IPS DF 4.7 (cell line): ENCODE measurements at regions not wholly inside any gene's neighbourhood (a gene's known extent, or its start where the extent isn't known, plus 50 kb on each side); places are given as distances from the start of the nearest gene placed in this dataset.
"Not testable (repeated sequence)": the region's sequence is repeated elsewhere in the genome, so short reads cannot be mapped to it uniquely, and the experiment has no call there.

Source experiments
- DNase-seq: peaks from one replicate; pipeline ENCODE4 v3.0.0-alpha.2; 2013; ENCODE audit warnings: low spot score; ENCODE audit errors: extremely low read depth

DNA sequence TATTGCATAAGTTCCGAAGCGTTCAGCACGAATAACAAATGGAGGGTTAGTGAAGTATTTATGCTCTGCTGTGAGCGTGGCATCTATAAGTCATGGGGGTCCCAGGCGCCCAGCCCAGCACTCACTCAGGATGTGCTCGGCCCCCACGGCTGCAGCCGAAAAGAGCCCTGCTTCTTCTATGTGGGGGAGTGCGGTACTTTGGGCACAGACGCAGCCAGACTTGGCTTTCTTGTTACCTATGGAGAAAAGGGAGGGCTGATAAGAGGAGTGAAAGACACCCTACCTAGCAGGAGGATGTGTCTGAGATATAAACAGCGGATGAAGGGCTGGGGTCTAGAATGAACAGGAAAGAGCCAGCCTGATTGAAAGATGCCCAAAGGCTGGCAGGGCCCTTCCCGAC, 51.4 kb downstream of the MRPL36 start:
- DNase-seq, result no peak

DNA sequence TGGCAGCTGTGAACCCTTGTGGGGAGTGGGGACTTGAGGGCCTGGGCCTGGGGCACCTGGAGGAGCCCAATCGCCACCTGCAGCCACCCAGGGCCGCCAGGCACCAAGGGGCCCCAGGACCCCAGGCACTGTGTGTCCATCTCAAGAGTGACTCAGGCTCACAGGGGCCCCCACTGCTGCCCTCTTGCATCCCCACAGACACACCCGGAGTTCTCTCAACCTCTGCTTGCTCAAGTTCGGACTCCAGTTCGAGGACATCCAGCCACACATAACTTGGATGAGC, 51.9 kb downstream of the MRPL36 start:
- no peak for DNase-seq

DNA sequence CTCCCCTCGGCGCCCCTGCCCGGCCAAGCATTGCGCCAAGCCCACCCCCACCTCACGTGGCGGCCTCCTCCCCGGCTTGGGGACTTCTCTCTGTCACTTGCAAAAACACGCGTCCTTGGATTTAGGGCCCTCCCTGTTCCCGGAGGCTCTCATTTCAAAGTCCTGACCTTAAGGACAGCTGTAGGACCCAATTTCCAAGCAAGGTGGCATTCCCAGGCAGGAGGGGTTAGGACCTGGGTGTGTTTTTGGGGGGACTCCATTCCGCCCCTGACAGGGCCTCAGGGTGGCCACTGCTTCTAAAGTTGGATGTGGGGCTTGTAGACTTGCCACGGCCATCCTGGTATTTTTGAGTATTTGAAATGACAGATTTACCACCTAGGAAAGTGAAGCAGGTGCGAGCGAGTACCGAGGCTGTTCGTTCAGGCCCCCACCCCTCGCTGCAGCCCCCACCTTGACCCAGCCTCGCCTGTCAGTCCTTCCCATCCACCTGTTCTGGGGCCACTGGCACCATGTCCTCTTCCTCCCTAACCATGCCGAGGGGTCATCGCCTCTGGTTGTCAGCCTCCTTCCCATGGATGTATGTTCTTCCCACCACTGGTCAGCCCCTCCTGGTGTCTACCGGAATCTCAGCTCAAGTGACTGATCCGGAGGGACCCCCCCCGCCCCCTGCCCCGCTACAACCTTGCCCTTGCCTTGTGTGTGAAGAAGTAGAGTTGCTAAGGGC, 52.4 kb downstream of the MRPL36 start:
- no peak for DNase-seq

DNA sequence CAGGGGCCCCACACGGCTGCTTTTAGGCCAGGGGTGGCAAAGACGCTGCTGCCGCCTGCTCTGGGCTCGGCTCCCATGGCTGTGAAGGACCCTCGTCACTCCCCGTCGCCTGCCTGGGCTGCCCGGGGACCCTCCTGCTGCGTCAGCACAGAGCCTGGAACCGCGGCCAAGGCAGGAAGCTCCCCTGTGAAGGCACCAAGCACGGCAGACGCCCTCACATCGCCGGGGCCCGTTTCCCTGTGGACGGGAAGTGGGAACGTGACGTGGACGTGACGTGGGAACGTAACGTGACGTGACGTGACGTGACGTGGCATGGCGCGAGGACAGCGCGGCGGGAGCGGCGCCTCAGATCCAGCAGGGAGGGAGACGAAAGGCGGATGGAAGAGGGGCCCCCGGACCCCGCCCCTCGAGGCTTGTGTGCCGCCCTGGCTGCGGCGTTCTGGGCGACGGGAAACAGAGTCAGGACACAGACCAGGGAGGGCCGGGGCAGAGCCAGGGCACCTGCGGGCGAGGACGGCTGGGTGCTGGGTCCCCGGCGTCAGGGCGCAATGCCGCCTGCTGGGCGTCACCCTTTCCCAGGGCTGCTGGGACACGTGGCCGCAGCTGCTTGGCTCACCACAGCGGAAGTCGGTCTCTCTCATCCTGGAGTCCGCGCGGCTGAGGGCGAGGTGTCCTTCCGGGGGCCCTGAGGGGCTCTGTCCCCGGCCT, 53.1 kb downstream of the MRPL36 start:
- DNase-seq, result no peak

DNA sequence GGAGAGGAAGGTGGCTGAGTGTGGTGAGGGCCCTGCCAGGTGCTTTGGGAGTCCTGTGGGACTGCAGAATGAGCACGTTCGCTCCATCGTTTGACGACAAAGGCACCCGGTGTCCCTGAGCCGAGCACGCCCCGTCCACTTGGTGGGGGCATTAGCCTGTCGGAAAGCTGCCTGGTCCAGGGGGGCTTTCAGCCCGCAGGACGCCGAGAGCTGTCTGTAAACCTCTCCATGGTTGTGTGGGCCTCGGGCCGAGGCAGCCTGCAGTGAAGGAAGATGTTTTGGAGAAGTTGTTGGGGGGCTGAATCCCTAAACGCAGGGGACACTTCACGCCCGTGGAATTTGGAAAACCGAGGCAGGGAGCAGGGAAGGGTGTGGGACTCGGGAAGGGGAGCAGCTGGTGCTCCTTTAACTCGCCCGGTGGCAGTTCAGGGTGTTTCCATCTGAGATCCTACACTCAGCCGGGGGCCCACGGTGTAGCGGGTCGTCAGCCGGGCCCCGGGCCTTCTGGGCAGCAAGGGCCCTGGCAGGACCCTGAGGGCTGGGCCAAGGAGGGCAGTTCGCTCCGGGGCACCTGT, 53.8 kb downstream of the MRPL36 start:
- no peak for DNase-seq

DNA sequence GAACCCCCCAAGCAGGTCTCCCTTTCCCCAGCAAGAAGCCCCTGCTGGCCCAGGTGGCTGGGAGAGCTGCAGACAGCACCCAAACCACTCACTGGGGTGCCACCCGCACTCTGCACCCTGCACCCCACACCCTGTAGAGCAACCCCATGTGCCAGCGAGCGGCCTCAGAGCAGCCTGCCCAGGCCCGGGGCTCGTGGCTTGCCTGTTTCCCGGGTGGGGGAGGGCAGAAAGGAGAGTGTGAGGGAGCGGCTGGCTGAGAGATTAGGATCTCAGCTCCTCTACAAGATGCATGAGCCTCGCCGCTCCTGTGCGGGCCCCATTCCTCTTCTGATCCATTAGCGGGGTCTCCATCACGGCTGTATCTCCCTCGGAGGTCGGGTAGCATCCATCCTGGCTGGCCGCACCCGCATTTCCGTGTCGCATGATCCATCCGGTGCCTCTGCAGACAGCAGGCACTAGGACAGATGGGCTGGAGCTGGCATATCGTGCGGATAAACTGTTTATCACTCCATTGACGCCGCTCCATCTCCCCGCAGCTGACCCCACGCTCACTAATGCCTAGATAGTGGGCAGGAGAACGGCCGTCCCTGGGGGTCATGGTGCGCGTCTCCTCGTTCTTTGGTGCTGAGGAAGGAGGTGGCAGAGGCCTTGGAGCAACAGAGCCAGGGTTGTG, 54.4 kb downstream of the MRPL36 start:
- no peak for DNase-seq

DNA sequence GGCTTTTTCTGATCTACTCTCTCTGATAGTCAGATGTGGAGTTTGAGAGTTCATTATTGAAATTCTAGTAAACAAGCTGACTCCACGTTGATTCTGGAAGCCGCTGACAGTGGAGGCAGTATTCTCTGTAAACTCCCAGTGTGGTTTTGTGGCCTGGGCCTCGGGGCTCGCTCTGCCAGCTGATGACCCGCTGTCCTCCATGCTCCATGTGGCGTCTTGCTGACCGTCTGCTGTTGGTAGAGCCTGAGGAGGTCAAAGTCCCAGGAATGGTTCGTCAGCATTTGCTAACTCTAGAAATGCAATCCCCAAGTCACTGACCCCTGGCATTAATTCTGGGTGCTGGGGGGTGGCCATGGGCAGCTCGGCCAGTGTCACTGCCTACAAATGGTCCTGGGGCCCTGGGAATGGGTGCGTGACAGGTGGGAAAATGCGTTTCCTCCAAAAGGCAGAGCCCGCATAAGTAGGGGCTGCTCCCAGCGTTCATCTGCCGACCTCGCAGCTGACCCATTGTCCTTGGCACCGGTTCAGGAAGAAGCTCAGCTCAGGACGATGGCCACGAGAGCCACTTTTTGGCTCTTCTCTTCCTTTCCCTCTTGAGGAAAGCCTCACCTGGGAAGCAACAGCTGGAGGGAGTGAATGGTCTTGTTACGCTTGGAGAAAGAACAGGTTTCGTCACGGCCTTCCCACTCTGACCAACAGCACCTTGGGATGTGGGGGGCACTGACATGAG, 55.1 kb downstream of the MRPL36 start:
- DNase-seq, result no peak

DNA sequence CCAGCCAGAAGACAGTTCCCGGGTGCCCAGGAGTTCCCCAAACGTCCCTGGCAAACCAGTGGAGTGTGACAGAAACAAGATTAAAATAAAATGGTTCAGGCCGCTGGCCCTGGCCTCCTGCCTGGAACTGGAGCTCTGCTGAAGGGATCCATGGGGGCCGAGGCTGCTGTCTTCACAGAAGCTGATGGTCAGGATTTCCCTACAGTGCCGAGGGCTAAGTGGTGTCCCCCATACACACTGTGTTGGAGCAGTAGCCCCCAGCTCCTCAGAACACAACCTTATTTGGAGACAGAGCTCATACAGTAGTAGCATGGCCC, 55.9 kb downstream of the MRPL36 start:
- no peak for DNase-seq

DNA sequence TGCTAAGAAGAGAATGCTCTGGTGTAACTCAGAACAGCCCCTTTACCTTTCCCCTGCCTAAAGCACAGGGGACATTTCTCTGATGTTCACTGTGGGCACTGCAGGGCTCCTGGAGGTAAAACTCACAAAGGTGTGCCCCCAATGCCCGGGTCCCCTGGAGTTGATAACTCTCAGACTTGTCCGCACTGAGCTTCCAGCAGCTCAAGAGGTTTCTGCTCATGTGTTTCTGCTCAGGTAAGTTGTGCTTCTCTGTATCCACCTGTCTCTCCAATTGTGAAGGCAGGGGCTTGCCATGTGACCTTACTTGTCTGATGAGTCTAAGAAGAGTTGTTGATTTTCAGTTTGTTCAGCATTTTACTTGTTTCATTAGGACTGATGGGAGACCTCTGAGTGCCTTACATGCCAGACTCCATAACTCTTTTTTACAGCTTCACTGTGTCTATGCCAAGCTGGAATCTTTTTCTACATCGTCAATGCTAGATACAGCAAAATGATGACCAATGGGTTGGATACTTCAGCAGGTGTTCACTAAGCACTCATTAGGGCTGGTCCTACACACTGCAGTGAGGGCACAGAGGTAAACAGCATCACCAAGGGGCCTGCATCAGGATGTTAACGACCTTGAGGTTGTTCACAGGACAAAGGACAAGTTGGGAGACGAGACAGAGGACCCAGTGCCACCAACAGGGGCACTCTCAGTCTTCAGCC, 56.4 kb downstream of the MRPL36 start:
- no peak for DNase-seq

DNA sequence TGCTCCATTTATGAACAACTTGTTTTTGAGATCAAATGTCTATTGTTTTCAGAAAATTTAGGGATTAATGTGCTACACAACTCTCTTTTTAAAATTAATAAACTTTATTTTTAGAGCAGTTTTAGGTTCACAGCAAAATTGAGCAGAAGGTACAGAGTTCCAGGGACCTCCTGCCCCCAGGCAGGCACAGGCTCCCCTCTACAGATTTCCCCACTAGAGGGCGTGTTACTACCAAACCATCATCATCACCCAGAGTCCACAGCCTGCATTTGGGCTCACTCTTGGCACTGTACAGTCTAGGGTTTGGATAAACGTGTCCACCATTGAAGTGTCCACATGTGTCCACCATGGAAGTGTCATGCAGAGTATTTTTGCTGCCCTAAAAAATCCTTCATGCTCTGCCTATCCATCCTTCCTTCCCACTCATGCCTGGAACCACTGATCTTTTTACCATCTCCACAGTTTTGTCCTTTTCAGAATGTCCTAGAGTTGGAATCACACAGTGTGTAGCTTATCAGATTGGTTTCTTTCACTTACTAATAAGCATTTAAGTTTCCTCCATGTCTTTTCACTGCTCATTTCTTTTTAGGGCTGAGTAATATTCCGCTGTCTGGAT, 61.7 kb downstream of the MRPL36 start:
- no peak for DNase-seq

DNA sequence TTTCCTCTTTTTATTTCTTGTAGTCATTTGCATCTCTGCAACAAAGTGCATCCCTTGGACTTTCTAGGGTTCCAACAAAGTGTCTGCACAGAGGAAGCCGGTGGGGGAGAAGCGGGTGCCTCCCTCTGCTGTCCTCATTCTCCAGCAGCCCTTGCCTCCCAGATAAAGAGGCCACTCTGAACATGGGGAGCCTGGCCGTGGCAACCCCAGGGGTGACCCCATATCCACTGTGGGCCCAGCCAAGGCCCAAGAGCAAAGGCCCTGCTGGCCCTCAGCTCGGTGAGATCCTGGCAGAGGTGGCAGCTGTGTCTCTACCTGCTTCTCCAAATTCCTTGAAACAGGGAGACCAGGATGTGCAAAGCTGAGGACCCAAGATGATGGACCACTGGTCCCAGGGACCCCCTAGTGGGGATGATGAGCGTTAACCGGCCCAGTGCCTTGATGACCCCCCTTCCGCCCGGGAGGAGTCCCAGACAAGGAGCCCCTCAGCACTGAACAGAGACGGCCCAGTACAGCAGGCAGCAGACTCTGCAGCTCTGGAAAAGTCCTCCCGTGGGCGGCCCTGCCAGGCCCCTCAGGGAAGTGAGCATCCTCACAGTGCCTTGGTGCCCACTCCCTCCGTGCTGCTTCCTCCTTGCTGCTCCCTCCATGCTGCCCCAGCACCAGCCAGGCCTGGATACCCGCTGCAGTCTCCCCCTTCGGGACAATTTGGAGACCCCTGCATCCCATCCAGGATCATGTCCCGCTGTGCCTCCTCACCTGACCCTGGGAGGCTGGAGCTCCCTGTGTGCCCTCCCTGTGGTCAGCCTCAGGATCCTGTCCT, 62.5 kb downstream of the MRPL36 start:
- no peak for DNase-seq

DNA sequence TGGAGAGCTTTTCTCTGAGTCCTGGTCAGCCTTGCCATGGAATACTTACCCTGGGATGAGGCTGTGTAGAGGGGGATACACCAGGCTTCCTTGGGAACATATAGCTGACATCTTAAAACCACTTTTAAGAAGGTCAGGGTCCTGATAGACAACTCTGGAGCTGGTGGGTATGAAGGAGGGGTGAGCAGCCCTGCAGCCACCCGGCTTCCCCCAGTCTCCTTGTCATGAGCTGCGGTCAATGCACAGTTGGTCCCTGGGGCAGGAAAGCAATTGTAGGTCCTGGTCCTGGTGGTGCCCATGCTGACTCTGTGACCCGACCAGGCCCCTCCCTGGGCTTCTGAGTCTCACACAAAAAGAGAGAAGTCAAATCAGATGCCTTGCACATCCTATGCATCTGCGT, 63.6 kb downstream of the MRPL36 start:
- DNase-seq, result no peak

DNA sequence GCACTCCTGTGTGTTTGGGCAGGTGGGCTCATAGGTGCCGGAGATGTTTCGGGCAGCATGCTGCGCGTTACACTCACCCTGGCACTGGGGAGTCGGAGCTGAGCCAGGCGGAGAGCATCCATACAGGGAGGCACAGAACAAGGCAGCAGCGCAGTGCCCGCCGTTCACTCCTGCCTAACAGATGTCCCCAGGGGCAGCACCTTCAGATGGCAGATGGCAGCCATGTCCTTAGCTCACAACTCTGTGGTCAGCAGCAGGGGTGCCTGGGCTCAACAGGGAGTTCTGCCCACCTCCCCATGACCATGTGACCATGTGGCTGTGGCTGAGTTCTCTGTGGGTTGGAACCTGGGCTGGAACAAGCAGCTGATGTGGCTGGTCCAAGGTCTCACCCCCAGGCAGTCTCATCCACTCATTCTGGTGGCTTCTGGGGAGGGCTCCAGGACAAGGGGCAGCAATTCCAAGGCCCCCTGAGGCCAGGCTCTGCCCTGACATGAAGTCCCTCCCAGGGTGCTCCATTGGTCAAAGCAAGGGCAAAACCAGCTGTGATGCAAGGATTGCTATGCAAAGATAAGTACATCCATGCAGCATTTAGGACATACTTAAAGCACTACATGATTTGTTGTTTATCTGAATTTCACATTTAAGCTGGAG, 64.2 kb downstream of the MRPL36 start:
- DNase-seq, result no peak

DNA sequence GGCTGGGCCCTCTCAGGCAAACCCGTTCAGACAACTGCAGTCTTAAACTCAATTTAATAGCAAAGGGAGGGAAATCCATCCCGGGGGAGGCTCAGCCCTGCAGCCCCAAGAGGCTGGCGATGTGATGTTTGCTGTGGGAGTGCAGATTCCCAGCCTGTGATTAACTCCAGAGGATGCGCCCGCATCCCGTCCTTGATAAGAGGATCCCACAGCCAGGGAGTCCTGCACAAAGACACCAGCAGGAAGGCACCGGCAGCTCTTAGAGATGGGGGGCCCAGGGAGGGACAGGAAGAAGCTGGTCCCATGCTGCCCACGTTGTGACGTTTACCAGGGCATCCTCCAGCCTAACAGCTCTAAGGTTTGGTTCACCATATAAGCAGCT, 64.7 kb downstream of the MRPL36 start:
- DNase-seq, result no peak

DNA sequence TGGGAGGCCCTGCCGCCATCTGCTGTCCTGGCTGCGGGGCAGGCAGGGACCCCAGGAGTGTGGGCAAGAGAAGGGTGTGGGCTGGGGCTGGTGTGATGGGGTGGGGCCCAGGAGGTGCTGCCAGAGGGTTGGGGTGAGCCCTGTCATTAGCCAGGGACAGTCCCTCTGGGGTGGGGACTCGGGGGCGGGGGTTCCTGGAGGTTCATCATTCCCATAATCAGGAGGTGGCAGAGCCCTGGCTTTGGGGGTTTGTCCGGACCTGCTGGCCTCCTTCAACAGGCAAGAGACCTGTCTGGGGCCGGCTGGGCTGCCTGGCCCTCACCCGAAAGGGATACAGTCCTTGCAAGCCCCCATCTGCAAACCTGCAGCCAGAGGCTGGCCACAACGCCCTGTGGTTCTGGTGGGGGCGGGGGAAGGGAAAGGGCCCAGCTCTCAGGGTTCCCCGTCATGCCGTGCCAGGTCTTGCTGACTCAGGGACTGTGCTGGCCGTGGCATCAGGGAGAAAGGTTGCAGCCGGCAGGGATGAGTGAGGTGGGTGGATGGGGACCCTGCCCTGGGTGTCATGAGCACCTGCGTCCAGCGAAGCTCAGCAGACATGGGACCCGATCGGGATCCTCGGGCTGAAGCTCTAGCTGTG, 65.2 kb downstream of the MRPL36 start:
- no peak for DNase-seq

DNA sequence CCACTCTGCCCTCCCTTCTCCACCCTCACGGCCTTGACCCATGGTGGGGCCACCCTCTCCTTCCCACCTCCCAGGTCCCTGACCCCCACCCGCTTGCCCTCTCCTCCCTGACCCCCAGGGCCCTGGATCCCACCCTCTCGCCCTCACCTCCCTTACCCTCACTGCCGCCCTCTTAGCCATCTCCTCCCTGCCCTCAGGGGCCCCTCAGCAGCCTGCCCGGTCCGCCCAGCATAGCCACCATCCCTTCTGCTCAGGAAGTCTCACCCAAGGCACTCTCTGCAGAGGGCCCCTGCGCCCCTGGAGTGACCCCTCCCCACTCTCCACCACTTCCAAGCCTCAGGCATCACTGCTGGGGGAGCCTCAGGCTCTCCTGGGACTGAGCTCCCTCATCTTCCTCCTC, 66.3 kb downstream of the MRPL36 start:
- no peak for DNase-seq

DNA sequence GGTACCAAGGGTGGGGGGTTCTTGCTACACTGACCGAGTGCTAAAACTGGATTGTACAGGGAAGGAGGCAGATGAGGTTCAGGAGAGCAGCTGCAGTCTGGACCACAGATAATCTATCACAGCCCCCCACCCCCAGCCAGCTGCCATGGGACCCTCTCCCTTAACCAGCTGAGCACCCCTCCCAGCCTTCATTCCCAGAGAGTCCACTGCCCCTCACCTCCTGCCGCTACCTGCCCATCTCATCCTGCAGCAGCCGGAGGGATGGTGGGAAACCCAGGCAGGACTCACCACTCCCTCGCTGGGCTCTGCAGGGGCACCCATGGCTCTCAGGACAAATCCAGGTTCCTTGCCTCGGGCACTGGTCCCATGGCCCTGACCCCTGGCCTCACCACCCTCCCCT, 66.7 kb downstream of the MRPL36 start:
- no peak for DNase-seq

DNA sequence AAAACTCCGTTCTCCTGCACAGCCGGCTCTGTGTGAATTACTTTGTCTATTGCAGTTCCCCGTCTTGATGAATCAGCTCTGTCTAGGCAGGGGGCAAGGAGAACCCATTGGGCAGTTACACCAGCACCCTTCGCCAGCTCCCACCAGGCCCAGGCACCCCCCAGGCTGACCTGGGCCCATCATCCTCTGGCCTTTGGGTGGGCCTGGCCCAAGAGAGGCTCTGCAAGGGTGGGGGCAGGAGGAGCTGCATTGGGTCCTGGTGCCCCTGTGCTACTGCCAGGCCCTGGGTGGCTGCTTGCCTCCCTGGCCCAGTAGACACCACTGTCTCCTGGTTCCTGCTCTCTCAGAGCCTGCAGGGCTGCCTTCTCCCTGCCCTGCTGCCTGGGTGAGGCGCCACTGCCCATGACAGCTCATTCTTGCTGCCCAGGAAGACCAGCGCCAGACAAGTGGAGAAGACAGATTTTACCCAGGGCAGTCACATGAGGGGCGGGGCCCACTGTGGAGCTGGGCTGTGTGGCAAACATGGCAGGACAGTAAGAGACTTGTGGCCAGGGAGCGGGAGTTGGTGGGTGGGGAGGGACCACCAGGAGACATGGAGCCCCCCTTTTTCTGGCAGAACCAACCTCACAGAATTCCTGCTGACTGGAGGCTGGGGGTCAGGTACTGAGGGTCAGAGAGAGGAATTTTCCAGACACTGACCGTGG, 67.2 kb downstream of the MRPL36 start:
- no peak for DNase-seq

DNA sequence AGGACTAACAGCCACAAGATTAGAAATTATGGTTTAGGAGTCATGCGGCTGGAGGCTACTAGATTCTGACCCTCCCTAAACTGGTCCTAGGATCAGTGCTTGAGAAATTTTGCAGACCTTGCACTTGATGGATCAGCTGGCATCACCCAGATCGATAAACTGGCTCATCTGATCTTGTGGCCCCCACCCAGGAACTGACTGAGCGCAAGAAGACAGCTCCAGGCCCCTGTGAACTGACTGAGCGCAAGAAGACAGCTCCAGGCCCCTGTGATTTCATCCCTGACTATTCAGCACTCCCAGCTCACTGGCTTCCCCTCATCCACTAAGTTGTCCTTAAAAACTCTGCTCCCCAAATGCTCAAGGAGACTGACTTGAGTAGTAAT, 67.8 kb downstream of the MRPL36 start:
- not testable (repeated sequence) for DNase-seq
